Activated naive CD4-positive, alpha-beta T cell treated with Interleukin-2 at 50 U/mL for 16 hours (primary cell): ENCODE measurements at regions not wholly inside any gene's neighbourhood (a gene's known extent, or its start where the extent isn't known, plus 50 kb on each side); places are given as distances from the start of the nearest gene placed in this dataset.

Source experiments
- DNase-seq: peaks from one replicate; pipeline ENCODE4 v3.0.0-alpha.2; 2020

DNA sequence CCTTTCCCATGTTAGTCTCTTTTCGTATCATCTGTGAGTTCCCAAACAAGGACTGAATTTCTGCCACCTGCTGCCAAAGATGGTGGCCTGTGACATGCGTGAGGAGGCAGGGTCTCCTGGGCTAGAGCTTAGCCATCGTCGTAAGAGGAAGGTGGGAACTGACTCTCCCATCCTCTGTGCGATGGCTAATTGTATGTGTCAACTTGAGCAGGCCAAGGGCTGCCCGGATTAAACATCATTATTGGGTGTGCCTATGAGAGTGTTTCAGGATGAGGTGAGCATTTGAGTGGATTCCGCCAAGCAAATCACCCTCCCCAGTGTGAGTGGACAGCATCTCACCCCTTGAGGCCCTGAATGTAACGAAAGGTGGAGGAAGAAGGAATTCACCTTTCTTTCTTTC lies 220.7 kb upstream of the DIO3 start:
- no peak for DNase-seq

DNA sequence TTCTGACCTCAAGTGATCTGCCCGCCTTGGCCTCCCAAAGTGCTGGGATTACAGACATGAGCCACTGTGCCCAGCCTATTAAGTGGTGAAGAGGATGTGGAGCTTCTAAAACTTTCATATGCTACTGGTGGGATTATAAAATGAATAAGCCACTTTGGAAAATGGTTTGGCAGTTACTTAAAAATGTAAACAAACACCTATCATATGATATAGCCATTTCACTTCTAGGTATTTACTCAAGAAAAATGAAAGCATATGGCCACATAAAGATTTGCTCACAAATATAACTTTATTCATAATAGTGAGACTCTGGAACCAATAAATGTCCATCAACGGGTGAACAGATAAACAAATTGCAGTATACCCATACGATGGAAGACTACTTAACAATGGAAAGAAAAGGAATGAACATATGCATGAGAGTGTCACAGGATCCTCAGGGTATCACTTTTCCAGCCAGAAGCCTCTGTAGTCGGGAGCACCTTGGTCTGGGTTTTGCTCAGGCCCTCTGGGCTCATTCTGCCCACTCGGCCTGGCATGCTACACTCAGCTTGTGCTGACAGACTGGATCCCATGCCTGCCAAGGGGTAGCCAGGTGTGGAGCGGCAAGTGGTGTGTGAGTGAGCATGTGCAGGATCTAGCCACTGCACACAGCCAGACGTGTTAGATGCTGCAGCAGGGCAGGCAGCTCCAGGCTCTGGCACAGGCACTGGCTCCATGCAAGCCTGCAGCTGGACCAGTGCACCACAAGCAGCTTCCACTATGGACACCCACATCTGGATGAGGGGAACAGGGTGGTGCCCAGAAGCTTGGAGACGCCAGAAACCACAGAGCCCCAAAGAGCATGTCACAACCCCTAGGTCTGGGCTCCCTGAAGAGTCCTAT lies 213.2 kb upstream of the DIO3 start:
- DNase-seq = no peak

DNA sequence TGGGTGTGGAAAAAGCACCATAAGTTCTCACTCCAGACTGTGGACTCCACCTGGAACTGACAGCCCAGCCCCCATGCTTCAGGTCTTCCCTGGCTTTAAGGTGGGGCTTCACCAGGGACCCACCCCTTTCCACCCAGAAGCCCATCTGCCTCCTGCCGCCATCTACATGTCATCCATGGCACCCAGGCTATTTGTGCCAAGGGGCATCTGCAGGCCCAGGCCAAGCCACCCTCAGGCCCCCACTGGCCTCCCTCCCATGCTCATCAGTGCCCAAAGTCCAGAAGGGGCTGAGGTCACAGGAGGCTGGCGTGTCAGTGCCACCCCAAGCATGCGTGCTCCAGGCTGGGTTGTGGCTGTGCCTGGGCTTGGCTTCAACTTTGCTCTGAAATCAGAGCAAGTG lies 212.2 kb upstream of the DIO3 start:
- no peak for DNase-seq

DNA sequence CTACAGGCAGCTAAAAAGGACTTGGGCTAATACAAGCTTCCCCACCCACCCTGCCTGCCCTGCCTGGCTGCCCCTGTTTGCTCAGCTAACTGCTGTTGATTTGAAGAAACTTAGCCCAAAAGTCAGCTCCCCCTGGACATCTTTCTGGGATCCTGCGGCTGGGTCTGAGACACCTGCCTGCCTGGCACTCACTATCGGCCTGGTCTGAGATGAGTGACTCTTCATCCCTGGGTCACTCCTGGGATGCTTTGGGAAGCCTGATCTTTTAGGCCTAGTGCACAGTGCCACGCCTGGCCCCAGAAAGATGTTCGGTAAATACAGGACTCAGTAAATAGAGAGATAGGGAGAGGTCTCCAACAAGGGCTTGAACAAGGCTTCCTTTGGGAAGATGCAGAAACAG lies 211.3 kb upstream of the DIO3 start:
- DNase-seq = no peak

DNA sequence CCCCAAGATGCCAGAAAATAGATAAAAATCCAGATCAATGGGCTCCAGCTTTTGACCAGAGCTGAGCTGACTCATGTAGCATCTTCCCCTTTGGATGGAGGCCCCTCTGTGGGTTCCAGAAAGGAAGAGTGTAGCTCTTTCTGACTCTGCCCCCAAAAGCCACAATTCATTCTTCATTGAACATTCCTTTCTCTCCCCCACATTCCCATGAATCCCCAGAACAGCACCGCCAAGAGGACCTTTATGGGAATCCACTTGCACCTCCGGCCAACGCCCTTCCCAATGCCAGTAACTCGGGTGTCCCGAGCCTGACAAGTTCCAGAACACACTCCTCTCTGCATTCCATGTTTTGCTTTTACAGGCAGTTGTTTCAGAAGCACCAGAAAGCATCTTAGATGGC lies 210.6 kb upstream of the DIO3 start:
- no peak for DNase-seq

DNA sequence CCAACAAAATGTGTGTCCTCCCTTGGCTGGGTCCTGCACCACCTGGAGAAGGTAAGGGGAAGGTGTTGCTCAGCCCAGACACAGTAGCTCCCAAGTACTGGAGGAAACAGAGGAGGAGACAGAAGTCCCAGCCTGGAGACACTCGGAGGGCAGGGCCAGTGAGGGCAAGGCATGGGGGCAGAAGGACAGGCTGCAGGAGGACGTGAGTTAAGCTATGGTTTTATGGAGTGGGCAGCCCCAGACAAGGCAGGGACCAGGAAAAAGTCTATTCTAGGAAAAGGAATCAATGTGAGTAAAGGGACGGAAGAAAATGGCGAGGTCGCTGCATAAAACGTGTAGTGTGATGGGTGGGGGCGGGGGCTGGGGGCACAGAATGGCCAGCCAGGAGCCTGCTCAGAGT lies 210.1 kb upstream of the DIO3 start:
- no peak for DNase-seq

DNA sequence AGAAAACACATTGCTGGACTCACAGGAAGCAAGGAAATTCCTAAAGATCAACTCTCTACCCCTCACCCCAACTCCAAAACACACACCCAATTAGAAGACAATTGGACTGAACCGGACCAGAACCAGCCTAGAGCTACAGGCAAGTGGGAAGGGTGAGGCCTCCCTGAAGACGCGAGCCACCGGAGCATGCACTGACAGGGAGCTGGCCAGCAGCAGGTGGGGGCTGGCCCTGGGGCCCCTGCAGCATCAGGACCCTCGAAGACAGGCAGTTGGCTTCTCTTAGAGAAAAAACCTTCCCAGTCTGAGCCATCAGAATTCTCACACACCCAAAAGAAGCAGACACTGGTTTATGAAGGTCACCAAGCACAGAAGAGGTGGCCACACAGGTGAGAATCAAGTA lies 209.5 kb upstream of the DIO3 start:
- no peak for DNase-seq

DNA sequence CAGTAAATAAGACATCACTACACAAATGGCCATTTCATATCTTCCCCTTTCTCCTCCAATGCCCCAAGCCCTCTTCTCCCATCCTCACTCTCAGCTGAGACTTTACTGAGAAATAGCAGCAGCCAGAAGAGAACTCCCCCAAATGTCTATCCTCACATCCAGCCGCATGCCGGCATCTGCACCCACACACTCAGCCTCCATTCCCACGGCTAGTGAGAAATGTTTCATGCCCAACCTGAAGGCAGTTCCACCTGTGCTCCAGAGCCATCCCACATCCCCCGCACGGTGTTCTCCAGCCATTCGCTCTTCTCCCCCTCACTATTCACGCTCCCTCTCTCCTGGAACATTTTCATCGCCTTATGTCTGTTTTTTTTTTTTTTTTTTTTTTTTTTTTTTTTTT lies 208.7 kb upstream of the DIO3 start:
- no peak for DNase-seq

DNA sequence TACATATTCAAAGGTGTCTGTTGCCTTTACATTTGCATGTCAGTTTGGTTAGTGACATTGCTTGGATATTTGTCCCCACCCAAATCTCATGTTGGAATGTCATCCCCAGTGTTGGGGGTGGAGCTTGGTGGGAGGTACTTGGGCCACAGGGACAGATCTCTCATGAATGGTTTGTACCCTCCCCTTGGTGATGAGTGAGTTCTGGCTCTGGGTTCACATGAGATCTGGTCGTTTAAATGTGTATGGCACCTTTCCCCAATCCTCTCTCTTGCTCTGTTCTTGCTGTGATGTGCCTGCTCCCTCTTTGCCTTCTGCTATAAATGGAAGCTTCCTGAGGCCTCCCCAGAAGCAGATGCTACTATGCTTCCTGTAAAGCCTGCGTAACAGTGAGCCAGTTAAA lies 207.9 kb upstream of the DIO3 start:
- DNase-seq = no peak

DNA sequence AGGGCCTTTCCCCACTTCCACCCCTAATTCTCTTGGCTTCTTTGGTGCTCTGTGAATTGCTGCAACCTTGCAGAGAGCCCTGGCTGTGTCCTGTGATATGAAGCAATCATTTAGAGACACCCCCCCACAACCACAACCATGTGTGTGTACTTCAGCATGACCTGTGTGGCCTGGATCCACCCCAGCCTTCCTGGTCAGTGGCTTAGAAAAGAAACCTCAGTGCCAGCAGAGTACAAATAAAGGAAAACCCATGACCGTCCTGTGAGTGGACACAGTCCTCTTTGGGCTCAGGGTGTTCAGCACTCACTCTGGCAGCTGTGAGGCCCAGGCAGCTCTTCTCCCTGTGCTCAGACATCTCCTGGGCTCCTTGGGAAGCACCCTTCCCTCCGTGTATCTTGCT lies 206.6 kb upstream of the DIO3 start:
- DNase-seq = no peak

DNA sequence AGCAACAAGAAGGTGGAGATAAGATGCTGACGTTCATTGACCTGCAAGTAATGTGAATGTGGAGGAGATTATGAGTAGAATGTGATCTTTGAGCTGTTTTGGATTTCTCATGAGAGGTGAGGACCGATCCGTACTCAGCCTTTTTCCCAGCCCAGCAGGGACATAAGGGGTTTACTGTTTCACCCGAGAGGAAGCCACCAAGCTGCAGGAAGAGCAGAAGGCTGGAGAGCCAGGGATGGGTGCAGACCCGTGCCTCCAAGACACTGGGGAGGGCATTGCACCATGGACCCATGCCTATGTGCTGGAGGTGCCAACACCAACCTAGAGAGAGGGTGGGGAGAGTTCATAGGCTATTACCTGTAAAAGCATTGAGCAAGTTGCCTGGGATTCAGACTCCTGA lies 206.0 kb upstream of the DIO3 start:
- DNase-seq = no peak

DNA sequence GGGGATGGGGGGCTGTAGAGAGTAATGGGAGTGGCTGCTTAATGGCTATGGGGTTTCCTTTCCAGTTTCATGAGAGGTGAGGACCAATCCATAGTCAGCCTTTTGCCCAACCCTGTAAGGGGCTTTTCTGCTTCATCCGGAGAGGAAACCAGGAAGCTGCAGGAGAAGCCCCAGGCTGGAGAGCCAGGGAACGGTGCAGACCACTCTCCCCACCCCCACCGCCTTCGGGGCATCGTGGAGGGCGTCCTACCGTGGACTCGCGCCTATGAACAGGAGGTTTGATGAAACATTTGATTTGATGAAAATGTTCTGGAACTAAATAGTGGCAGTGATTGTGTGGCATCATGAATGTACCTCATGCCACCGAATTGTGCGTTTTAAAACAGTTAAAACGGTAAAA lies 204.3 kb upstream of the DIO3 start:
- DNase-seq = no peak

DNA sequence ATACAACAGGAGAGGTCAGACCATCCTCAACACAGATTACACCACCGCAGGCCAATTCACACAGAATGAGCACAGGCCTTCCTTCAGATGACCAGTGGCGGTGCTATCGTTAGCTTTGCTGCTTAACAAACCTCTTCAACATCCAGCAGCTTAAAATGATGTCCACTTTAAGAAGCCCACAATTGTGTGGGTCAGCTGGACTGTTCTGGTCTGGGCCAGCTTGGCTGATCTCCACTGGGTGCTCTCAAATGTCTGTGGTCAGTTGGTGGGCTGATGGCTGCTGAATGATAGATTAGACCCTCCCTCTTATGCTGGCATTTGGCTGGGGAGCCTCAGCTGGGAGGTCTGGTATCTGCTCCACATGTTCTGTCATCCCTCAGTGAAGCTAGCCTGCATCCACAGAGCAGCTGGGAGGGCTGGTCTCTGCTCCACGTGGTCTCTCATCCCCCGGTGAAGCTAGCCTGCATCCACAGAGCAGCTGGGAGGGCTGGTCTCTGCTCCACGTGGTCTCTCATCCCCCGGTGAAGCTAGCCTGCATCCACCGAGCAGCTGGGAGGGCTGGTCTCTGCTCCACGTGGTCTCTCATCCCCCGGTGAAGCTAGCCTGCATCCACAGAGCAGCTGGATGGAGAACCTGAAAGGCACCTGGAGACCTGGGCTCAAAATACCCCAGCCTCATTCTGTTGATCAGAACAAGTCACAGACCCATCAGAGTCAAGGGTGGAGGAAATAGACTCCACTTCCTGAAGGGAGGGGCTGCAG lies 203.6 kb upstream of the DIO3 start:
- DNase-seq = no peak

DNA sequence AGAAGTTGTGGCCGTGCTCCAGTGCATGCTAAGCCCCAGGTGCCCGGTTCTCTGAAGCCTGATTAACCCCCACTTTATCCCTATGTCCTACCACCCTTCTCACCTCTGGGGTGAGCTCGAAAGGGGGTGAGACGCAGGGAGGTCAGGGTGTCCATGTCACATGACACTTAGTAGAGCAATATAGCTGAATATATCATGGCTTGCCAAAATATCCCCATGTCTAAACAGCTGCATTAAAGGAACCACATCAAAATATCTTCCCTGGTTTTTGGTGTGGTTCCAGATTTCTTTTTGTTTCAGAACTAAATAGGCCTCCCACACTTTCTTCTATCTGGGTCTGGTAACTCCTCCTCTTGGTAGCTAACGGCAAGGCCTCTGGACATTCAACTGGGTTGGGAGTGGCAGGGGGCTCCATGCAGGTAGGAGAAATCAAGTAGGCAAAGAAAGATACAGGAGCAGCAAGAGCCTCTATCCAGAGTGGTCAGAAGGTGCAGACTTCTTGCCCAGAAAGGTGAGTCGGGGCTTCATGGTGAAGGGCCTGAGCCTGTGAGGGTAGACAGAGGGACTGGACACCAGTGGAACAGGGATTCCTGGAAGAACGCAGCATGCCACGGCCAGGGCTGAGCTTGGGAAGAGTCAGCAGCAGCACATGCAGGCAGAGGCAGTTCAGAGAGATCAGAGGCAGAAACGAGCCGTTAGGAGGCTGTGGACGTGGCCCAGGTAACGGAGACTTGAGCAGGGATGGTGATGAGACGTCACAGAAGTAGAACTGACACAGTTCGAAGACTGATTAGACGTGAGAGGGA lies 202.8 kb upstream of the DIO3 start:
- DNase-seq = no peak

DNA sequence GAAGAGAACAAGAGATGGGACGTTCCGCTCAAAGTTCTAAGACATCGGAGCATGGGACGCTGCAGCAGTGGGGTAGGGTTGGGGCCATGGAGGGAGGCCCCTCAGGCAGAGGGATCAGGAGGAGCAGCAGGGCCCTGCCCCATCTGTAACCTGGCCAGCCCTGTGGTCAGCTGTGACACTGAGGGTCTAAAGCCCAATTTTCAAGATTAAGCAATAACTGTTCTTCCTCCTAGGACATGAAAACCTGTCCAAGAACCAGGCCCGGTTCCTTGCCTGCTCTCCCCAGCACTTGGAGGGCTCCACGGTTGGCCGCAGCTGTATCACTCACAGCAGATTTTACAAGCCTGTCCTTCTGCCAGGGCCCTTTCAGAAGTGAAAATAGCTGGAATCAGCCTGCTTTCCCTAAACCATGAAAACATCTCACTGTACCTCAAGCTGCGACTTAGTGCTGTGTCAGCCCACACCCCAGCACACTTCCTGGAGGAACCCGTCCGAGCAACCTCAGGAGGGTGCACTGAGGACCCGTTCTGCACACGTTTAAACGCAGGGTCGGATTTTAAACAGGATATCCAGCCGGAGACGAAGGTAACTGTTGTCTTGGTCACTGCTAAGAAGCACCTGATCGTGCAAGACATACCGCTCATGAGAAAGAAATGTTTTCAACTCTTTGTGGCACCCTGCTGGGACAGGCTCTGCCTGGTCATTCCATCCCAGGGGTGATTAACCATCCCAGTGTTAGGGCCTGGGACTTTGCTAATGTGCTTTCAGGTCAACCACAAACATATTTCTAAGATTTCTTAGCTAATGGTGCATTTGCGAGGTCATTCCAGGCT lies 201.9 kb upstream of the DIO3 start:
- no peak for DNase-seq

DNA sequence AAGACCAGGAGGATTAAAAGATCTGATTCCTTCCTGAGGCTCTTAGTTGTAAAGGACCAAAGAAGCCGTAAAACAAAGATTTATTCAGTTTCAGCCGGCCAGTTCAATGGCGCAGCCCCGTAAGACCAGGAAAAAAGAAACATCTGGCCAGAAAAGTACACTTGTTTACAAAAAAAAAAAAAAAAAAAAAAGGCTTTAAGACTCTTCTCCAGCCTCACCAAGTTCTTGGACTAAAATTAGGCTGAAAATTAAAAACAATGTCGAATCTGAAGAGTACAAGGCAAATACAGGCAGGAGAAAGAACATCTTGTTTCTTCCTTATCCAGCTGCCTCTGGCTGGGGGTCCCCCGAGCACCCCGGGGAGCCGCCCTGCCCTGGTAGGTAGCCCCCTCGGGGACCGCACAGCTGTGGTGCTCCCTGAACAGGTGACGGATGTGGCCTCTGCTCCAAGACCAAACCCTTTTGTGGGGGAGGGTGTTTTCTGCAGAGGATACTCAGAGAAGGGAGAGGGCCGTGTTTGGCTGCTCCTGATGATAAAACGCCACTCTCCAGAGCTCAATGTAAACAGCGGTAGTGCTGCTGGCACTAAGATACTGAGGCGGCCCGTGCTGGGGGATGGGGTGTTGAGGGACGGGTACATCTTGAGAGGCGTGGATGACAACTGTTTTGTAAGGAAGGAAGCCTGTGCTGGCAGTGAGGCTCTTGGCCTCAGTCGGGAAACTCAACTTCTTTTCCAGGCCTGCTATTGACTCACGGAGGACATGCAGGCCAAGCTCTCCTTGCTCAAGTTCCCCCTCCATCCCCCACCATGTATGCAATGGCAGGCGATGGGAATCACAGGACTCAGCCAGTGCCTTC lies 201.0 kb upstream of the DIO3 start:
- no peak for DNase-seq

DNA sequence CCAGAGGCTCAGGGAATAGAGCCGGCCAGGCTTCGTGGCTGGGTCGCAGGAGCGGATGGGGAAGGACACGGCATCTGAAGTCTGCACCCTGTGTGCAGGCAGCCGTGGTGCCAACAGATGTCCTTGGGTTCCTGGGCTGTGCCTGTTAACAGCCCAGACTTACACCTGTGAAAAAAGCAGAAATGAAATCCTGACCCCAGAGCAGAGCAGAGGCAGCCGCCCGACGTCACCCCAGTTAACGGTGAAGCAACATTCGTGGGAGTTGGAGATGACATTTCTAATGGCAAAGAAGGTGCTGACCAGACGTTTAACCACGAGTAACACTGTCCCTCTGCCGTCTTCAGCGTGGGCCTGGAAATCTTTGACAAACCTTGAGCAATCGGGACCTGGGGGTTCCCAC lies 200.3 kb upstream of the DIO3 start:
- DNase-seq = no peak

DNA sequence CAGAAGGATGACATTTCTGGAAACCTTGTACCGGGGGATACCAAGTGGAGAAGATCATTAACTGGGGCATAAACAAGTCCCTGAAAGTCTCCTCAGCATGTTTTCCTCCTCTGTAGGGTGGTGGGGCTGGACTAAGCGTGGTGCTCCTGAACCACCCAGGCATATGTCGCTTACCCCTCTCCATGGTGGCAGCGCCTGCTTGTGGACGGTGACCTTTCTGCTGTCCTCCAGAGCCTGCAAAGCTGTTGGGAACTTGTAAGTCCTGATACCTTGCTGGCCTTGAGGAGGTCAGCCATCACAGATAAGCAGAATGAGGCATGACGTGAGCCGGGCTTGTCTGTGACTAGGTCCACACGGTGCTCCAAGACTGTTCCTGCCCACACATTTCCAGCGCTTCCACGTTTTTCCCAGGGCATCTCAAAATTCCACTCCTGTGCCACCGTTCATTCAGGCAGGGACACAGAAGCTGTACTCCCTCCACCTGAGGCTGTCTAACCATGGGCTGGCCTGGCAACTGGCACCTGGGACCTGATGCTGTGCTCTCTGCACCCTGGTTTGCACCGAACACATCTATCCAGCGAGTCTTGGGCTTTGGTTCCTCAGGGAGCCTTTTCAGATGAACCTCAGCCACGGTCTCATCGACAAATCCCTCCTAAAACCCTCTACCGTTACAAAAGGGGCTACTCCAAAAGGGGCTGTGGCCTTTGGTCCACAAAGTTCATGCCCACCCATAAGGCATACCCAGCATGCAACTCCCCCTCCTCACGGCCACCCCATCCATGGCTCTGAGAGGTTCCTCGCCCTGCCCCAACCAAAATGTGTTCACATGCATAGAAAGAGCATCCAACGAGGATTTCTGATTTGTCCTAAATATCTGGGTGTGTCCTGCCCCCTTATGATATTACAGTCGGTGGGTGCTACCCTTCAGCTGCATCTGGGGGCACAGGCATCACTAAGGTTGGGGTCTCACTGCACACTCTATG lies 199.6 kb upstream of the DIO3 start:
- DNase-seq = no peak

DNA sequence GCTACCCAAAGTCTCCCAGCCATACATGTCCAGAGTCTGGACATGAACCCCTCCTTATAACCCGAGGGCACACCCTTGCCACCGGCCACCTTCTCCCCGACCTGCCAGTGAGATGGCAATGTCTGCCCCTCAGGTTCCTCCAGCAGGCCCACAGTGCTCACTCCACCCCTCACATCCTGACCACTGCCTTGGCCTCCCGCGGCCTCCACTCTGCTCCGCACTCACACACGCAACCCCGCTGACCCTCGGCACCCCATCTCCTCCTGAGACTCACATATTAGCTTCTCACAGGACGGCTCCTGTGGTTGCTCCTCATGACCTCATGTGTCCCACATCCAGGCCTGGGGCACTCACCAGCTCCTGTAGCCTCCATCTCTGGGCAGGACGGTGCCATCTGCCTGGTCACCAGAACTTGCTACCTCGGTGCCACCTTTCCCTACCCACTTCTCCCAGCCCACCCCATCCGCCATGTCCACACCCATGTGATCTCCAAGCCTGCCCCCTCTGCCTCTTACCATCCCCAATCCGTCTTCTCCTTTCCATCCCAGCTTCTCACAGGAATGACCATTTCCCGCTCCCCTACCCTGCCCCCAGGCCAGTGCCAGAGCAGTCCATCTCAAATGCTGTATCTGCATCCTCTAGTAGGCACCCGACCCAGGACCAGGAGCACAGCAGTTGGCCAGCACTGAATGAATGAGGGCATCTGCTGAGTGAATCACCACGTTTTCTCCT lies 198.6 kb upstream of the DIO3 start:
- DNase-seq = no peak

DNA sequence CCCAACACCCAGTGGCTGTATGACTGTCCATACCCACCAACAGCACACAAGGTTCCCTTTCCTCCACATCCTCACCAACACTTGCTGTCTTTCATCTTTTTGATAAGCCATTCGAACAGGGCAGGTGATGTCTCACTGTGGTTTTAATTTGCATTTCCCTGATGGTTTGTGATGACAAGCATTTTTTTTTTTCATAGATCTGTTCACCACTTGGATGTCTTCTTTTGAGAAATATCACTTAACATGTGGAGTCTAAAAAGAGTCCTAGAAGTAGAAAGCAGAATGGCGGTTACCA lies 198.1 kb upstream of the DIO3 start:
- DNase-seq = no peak
